ENCODE measurements at regions not wholly inside any gene's neighbourhood (a gene's known extent, or its start where the extent isn't known, plus 50 kb on each side); places are given as distances from the start of the nearest gene placed in this dataset.
"Not testable (repeated sequence)": the region's sequence is repeated elsewhere in the genome, so short reads cannot be mapped to it uniquely, and the experiment has no call there.

DNA sequence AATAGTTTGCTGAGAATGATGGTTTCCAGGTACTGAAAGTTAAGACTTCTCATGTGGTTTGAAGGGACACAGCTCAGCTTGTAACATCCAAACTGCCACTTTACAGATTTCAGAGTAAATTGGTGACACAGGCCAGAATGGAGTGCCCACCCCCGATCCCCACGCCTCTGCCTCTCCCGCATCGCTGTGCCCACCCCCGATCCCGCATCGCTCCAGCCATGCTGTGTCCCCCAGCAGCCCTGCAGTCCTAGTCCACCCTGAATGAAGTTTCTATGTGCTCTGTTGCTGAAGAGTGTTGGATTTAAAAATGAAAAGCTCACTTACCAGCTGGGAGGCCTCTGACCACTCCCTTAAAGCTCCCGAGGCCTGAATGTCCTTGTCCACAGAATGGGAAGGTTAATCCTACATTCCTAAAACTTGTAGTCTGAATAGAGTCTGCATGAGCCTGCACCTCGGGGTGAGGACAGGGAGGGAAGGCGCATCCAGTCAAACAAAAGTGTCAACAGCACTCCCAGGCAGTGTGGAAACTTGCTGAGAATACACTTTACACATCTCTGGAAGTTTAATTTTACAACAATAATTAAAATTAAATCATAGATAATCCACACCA, 176.4 kb upstream of the ID2 start:
- DNase-seq (ENCODE audit: low spot score), result no peak

DNA sequence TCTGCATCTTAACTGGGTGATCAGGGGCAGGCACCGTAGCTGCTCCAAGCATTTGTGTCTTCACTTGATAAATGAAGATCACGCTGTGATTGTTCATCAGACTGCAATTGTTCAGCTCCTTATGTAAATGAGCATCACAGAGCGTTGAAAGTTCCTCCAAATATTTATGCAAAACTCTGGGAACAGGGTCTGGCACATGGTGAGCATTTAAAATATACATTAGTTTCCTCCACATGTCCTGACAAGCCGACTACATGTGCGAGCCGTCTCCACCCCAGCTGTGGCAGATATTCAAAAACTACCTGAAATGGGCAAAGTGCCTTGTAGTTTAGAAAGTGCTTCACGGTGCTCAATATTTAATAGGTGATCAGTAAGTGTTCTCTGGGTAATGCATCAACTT, 175.1 kb upstream of the ID2 start:
- no peak for DNase-seq (ENCODE audit: low spot score)

DNA sequence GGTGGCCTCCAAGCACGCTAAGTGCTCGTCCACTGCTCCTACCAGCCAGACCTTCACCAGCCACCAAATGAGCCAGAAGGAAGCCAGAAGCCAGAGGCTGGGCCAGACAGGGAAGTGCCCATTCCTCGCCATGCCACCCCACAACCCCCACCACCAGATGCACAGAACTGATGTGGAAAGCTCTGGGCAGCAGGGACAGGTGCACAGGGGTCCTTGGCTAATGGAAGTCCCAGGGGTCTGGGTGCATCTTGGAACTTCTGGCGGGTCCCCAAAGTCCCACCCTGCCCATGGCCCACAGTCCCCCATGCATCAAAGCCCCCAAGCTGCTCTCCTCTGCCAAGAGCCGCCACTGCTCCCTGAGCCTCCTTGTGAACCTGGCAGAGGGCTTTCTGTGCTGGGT, 173.1 kb upstream of the ID2 start:
- DNase-seq (ENCODE audit: low spot score), result no peak

DNA sequence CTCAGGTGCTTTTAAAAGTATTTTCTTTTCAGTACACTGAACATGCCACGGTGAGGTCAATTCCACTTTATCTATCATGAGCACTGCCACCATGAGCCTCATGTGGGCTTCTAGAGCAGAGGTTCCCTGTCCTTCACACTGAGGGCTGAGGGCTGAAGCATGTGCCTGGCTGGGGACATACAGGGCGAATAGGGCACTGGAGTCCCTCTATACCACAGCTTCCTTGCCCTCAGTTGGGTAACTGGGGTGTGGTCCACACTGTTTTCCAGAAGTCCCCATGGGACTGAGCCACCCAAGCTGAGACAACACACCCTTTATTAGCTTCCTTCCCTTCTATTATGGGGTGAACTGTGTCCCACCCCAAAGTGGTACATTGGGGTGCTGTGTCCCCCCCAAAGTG, 172.2 kb upstream of the ID2 start:
- DNase-seq (ENCODE audit: low spot score), result no peak

DNA sequence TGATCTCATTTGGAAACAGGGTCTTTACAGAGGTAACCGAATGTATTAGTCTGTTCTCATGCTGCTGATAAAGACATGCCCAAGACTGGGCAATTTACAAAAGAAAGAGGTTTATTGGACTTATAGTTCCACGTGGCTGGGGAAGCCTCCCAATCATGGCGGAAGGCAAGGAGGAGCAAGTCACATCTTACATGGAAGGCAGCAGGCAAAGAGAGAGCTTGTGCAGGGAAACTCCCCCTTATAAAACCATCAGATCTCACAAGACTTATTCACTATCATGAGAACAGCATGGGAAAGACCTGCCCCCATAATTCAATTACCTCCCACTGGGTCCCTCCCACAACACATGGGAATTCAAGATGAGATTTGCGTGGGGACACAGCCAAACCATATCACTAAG, 171.8 kb upstream of the ID2 start:
- DNase-seq (ENCODE audit: low spot score), result not testable (repeated sequence)

DNA sequence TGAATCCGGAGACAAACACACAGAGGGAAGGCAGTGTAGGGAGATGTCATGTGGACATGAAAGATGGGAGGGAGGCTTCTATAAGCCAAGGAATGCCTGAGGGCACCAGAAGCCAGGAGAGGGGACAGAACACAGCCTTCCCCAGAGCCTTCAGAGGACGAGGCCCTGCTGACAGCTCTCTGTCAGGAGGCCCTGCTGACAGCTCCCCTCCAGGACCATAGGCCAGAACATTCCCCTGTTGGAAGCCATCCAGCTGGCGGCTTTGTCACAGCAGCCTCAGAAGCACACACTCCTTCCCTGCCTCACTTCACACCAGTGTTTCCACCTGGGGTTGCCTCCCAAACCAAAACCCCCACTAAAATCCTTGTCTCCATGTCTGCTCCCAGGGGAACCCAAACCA, 171.3 kb upstream of the ID2 start:
- no peak for DNase-seq (ENCODE audit: low spot score)

DNA sequence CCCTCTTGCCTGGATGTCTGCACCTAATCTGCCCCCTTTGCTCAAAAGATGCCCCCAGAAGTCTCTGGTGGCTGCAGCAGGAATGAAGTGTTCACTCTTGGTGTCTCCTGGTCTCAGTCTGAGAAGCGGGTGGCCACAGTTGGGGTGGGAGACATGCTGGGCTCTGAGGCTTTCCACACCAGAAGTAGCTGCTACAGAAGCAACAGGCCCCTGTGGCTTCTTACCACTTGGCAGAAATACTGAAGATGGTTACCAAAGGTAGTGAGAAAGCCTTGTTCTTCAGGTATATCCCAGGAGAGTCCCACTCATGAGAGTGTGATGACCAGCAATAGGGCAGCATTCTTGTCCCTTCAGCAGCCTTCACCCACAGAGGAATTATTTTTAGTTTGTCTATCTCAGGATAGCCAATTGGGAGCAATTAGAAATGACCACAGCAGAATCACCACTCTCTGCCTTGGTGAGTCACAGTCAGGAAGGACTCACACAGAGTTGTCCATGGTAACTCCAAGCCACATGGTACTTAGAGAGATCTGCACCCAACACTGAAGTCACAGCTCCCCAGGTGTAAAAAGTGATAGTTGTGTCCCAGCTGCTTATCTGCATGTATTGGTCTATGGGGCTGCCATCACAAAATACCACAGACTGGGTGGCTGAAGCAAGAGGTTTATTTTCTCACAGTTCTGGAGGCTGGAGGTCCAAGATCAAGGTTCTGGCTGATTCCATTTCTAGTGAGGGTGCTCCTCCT, 169.8 kb upstream of the ID2 start:
- DNase-seq (ENCODE audit: low spot score), result peak; percentile 13

DNA sequence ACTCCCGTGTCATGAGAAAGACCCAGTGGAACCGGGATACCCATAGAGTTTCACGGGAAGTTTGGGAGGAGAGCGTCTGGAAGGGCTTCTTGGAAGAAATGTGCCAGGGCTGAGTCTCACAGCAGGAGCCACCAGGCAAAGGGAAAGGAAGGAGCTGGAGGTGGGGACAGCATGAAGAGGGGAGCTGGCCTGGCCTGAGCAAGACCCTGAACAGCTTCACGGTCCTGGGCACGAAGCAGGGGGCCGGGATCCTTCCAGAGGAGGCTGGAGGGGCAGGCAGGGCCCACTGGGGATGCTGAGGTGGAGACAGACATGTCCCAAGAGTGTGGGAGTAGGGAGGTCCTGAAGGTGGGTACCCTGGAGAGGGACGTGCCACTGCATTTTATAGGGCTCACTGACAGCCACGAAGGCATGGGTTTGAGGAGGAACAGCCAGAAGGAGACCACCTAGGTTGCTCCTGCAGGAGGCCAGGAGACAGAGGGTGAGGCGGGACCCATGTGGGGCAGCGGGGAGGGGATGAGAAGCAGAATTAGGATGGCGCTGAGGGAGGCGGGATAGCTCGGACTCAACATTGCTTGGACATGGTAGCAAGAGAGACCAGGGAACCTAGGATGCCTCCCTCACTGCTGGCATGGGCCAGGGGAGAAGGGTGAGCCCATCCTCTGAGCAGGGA, 168.1 kb upstream of the ID2 start:
- DNase-seq (ENCODE audit: low spot score), result no peak

DNA sequence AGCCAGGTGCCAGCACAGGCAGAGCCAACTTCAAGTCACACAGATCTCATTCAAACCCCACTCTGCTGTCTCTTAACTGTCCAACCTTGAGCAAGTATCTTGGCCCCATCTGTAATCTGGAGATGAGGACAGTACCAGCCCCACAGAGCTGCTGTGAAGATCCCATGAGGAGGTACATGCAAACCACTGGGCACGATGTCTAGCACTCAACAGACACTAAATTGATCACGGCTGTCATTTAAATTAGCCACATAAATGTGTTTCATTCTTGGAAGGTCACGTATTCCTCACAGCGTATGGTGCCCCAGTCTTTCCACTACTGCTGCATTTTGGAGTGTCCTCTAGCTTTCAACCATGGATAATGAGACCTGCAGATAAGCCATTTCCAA, 167.6 kb upstream of the ID2 start:
- DNase-seq (ENCODE audit: low spot score), result no peak

DNA sequence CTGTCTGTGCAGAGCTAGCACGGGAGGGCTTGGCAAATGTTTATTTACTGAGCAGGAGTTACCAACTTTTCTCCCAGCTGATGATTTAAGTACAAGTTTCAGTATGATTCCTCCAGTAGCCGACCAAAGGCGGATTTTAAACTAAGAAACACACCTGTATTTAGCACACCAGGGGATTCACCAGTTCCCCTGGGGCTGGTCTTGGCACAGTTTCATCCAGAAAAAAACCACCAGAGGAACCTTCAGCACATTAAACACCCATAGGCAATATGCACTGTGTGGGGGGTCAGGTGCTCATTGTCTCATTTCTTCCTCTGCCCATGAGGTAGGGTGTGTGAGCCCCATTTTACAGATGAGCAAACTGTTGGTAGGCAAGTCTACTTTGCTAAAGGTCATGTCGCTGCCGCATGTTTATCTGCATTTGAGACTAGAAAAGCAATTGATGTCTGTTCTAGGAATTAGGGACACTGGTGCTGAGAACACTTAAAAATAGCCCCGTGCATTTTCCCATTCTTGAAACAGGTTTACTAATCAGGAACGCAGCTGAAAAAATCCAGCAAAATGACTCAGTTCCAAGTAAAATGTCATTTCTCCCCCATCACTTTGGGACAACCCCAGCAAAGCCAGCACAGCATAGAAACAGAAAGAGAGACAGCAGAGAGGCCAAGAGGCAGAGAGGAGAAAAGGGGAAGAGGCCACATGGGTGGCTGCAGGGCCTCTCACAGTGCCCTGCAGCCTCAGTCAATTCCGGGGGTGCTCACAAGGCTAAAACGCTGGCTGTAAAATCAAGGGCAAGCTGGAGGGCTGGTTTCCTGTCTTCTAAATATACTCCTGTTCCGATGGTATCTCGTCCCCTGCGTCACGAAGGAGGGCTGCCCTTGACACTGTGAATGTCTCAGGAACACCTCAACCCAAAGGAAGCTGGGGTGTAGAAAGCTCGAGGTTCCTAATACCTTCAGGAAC, 166.8 kb upstream of the ID2 start:
- DNase-seq (ENCODE audit: low spot score), result no peak

DNA sequence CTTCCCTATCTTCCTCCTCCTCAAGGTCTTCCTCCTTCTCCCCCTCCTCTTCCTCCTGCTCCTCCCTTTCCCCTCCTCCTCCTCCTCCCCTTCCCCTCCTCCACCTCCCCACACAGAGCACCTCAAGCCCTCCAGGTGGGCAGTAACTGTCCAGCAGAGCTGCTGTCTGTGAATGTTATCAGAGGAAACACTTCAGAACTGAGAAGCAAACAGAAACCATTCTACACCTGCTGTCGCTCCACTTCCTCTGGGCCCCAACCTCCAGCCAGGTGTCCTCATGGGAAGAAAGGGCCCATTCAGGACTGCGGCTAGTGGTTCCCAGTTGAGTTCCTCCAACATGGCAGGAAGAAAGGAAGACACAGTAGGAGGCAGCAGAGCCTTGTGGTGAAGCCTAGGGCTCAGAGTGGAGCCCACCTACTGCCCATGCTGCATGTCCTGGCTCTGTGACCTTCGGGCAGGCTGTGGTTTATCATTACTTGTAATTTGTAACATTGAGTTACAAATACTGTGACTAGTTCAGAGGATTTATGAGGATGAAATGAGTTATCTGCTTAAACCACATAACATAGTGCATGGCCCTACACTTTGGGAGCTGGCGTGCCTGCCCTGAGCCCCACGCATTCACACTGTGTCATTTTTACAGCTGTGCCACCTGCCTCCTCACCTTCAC, 165.9 kb upstream of the ID2 start:
- DNase-seq (ENCODE audit: low spot score), result no peak

DNA sequence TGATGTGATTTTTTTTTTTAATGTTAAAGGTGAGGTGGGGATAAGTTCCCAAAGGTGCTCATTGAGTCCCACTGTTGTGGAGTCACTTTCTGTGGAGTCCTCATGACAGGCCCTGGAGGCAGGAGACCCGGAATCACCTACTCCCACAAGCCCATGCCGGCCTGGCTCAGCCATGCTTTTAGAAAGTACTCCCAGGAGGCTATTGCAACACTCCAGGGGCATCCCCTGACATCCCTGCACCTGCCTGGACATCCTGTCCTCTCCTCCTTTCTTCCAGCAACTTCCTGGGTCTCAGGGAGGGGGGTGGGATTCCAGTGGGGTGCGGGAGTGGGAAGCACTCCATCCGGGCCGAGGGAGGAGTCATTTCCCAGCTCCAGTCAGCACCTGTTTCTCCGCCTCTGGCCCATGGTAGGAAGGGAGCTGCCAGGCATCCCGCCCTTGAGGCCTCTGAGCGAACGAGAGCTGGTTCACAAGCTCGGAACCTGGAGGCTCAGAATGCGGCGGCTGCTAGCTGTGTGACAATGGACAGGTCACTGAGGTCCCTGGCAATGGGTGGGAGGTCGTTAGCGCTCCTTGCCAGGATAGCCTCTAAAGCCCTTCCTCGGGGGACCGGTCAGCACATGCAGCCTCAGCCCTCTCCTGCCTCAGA, 163.9 kb upstream of the ID2 start:
- DNase-seq (ENCODE audit: low spot score), result no peak

DNA sequence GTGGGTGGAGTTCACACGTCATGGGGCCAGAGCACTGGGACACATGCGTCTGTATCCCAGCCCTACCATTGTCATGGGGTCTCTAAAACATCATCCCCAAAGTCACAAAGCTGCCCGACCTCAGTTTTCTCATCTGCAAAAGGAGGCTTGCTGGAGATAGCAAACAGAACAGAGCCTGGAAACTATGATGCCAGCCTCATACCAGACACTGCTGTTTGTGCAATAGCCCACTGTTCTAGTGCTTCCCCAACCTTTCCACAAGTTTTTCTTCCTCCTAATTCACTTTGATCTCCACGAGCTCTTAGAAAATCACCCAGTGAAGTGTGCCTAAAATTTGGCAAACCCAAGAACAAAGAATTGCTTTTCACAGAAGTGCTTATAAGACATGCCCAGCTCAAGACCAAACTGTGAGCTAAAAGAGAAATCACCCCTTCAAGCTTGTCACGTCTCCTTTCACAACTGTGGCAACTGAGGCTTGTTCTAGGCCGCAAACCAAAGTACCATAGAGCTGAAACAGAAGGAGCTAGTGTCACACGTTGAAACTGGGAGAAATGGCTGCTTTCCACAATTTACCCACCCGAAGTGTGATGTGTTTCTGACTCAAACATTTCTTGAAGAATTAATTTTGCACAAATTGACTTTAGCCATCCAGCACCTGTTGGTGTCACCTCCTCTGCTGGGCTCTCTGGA, 162.7 kb upstream of the ID2 start:
- no peak for DNase-seq (ENCODE audit: low spot score)

DNA sequence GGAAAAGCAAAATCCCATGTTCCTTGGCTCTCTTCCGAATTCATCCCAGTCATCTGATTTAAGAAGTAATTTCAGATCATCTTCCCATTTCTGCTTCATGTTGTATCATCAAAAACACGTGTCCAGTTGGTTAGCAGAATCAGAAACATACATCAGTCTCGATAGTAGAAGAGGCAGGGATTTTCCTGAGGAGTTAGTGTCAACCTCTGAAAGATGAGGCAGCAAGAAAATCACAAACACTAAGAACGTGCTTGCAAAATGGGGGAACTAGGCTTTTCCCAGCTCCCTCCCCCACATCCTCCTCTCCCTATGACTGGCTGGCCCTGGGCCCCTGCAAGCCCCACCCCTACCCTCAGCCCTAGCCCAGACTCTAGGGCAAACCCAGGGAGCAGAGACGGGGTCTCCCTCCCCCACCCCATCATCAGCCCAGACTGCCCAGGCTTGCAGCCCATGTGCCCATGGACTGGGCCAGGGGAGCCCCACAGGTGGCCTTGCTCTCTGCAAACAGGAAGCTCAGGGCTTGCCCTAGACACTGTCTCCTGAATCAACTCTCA, 161.0 kb upstream of the ID2 start:
- DNase-seq (ENCODE audit: low spot score), result no peak

DNA sequence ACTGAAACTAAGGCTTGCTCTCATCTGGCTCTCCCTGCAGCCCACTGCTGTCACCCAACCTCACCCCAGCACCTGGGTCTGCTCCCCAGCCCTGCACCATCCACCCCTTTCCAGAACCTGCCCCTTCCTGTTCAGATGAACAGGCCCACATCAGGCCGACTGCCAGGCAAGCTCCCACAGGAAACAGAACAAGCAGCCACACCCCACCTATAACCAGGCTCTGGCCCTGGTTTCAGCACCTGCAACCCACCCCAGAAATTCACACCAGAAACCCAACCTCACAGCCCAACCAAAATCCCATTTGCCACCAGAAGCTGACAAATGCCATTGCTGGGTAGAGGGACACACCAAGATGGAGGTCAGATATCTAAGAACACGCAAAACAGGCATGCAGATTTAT, 159.2 kb upstream of the ID2 start:
- DNase-seq (ENCODE audit: low spot score), result no peak

DNA sequence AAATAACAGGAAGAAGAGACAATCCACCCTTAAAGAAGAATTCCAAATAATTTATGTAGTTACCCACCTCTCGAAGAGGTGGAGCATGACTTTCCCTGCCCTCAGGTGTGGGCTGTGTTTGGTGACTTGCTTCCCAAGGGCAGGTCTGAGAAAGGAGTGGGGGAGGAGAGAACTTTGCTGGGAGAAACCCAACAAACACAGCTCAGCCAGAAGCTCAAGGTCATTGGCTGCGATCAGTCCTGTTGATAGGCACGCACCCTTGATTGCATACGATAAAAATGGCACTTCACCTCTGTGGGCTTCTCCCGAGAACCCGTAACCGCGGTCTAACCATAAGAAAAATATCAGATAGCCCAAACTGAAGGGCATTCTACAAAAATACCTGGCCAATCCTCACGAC, 157.5 kb upstream of the ID2 start:
- no peak for DNase-seq (ENCODE audit: low spot score)

DNA sequence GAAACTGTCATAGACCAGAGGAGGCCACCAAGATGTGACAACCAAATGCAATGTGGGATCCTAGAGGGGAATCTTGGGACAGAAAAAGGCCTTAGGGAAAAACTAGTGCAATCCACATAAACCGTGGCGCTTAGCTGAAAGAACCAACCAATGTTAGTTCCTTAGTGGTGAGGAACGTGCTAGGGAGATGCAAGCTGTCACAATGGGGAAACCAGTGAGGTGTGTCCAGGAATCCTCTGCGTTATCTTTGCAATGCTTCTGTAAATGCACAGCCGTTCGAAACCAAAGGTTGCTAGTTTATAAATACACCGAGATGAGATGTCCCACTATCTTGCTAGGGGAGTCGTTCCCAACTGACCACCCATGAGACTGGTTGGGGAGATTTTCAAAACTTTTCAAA, 157.0 kb upstream of the ID2 start:
- no peak for DNase-seq (ENCODE audit: low spot score)

DNA sequence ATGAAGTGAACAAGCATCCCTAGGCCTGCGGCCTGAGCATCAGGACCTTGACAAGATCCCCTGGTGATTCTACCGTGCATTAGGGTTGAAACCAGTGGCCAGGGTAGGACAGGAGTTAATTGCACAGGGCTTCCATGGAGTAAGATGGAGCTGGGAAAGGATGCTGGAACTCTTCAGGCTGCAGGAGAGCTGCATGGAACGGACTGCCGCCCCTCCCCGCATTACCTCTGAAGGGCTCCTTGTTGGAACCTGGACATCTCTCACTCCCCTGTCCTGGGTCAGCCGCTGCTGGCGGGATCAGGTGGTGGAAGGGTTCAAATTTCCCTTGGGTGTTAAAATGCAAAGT, 156.6 kb upstream of the ID2 start:
- DNase-seq (ENCODE audit: low spot score), result no peak

DNA sequence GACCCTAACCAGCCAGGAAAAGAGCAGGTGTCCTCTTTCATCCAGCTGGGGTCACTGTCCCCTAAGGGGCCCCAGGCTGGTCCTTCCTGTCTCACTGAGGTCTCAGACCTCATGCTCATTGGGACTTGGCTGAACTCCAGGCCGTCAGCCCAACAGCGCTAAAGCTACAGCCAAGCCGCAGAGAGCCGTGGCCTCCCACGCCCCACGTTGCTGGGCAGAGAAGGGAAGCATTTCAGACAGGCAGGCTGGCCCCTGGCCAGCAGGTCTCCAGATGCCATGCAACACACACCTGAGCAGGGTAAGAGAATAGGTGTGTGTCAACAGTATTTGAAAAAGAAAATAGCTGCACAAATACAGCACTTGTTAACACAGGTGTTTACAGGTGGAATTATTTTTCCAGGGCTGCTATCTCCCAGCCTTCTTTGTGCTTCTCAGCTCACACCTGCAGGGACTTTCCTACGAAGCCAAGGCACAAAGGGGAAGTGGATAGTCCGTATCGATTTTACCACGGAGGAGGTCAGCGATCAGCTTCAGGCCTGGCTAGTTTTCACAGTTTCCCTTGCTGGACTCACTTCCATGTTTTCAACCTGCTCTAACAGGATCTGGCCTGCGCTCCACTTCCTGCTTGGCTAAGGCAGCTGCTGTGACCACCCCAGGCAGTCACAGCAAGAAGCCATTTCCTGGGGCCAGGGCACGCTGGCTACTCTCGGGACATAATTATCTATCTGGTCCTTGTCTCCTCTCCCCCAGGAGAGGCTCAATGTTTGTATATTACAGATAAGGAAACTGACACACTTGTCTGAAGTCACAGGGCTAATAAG, 156.1 kb upstream of the ID2 start:
- no peak for DNase-seq (ENCODE audit: low spot score)

DNA sequence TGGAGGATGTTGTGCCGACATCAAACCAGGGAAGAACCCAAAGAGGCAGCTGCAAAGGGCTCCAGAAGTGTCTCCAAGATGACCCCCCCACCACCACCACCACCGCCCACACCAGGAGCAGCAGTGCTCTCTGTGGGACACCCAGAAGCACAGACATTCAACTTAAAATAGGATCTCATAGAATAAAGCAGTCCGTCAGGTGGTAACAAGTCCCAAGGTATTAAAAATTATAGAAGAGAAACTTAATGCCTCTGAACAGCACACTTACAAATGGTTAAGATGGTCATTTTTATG, 155.5 kb upstream of the ID2 start:
- no peak for DNase-seq (ENCODE audit: low spot score)

Measured in COLO829 (cell line).